ENCODE measurements at regions not wholly inside any gene's neighbourhood (a gene's known extent, or its start where the extent isn't known, plus 50 kb on each side); places are given as distances from the start of the nearest gene placed in this dataset.

DNA sequence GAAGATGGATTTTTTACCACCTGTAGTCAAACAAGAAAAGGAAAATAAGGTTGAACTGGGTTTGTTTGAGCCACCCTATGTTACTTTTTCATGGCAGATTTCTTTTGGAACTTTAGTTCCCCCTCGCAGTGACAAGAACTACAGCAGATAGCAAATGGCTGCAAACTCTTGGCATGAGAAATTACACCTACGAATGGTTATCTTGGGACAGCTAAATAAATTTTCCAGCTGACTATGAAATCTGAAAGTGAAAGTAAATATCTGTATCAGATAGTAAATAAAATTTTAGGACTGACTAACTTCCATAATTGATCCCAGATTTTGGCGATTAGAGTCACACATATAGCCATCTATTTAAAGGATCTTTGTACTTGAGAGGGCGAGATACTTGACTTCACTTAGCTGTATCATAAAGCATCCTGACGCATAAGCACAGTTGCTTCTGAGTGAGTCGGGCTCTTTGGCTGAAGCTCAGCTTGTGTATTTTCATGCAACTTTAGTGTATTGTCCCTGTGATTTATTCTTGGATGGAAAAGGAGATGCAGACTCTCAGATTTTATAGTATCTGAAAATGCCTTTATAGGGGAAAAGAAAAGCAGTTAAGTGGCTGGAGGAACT lies 125.3 kb upstream of the B3GAT2 start:
- no peak overlapping the region for H3K9ac ChIP-seq (ENCODE audit: extremely low read depth, insufficient read length, low read length)
- no peak overlapping the region for H3K4me2 ChIP-seq (ENCODE audit: insufficient read depth, insufficient read length, low read length)
- no peak for DNase-seq
- H2BK5ac ChIP-seq (ENCODE audit: insufficient read length, low read length): no peak overlapping the region
- no peaks in the 10 kb centered on the region for H3K27me3 ChIP-seq (ENCODE audit: insufficient read depth, low read length)
- H3K27ac ChIP-seq (ENCODE audit: insufficient read length, low read depth, low read length): no peak overlapping the region
- H3K14ac ChIP-seq (ENCODE audit: insufficient read depth, low read length): no peak overlapping the region
- H2BK20ac ChIP-seq (ENCODE audit: low read depth, low read length, poor library complexity, severe bottlenecking): no peak overlapping the region
- H3K4ac ChIP-seq (ENCODE audit: low read depth, low read length): no peak overlapping the region
- no peak overlapping the region for H3K18ac ChIP-seq (ENCODE audit: insufficient read length, low read depth, low read length)
- no peak overlapping the region for H2AK5ac ChIP-seq (ENCODE audit: insufficient read length, low read length)
- no peak overlapping the region for H3K23ac ChIP-seq (ENCODE audit: insufficient read length, low read depth, low read length)
- no peak overlapping the region for H2BK15ac ChIP-seq (ENCODE audit: low read depth, low read length)
- H4K20me1 ChIP-seq (ENCODE audit: control insufficient read depth, insufficient read depth, insufficient read length): no peaks in the 10 kb centered on the region
- no CpG with 5 or more reads among the region's 6 CpGs for WGBS (ENCODE audit: extremely low coverage, insufficient read length, low lambda C conversion rate)
- H2BK120ac ChIP-seq (ENCODE audit: low read depth, low read length, poor library complexity, severe bottlenecking): no peak overlapping the region
- TF ChIP-seq, protein P1, sequence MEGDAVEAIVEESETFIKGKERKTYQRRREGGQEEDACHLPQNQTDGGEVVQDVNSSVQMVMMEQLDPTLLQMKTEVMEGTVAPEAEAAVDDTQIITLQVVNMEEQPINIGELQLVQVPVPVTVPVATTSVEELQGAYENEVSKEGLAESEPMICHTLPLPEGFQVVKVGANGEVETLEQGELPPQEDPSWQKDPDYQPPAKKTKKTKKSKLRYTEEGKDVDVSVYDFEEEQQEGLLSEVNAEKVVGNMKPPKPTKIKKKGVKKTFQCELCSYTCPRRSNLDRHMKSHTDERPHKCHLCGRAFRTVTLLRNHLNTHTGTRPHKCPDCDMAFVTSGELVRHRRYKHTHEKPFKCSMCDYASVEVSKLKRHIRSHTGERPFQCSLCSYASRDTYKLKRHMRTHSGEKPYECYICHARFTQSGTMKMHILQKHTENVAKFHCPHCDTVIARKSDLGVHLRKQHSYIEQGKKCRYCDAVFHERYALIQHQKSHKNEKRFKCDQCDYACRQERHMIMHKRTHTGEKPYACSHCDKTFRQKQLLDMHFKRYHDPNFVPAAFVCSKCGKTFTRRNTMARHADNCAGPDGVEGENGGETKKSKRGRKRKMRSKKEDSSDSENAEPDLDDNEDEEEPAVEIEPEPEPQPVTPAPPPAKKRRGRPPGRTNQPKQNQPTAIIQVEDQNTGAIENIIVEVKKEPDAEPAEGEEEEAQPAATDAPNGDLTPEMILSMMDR (conservative IDR thresholded peaks at IDR 0.05): no peak
- no peak overlapping the region for H2BK12ac ChIP-seq (ENCODE audit: insufficient read length, low read depth, low read length)
- H3K4me1 ChIP-seq (ENCODE audit: insufficient read depth, low read length): no peaks in the 10 kb centered on the region
- Mint-ChIP-seq H3K4me3 (no peak overlapping the region), H3K27me3 (ENCODE audit: low read depth) (no peaks in the 10 kb centered on the region; the same call in 1 of the 2 replicates), H3K36me3 (ENCODE audit: insufficient read depth in 1 of 3, low read depth in 3 of 3) (no peaks in the 10 kb centered on the region), H3K9me3 (0 out of 5 replicates have a peak, but pooled peaks cover 0 to 3% of the 10 kb centered on the region in 2 experiments), H3K4me1 (no peaks in the 10 kb centered on the region), H3K27ac (peak overlapping the region in 1 of 3 experiments; percentile 27; a peak in 1 of 7 replicates)
- H3K23me2 ChIP-seq (ENCODE audit: insufficient read length, low read depth, low read length, poor library complexity, severe bottlenecking): no peaks in the 10 kb centered on the region
- H4K91ac ChIP-seq (ENCODE audit: insufficient read length, low read depth, low read length): no peak overlapping the region
- H3K79me2 ChIP-seq (ENCODE audit: insufficient read depth, low read length): no peaks in the 10 kb centered on the region
- H3K56ac ChIP-seq (ENCODE audit: insufficient read length, low read depth, low read length): no peak overlapping the region
- H4K5ac ChIP-seq (ENCODE audit: insufficient read length, low read depth, low read length): no peak overlapping the region
- no peaks in the 10 kb centered on the region for H3K79me1 ChIP-seq (ENCODE audit: insufficient read depth, low read depth, low read length, poor library complexity, severe bottlenecking)
- H2AFZ ChIP-seq (ENCODE audit: low read length): no peak overlapping the region
- no peaks in the 10 kb centered on the region for H3K9me3 ChIP-seq (ENCODE audit: control insufficient read depth, low read depth, low read length)
- no peak overlapping the region for H4K8ac ChIP-seq (replicated peaks; ENCODE audit: insufficient read length, low read depth, low read length)
- no peak overlapping the region for H3T11ph ChIP-seq (ENCODE audit: low read length)
